Calu3 (cell line): ENCODE measurements at regions not wholly inside any gene's neighbourhood (a gene's known extent, or its start where the extent isn't known, plus 50 kb on each side); places are given as distances from the start of the nearest gene placed in this dataset.

Experiments
- BruUV-seq: library from RNA; stranded (reverse); fragments of 400-500 nt; replicated peaks from 2 replicates; lab custom pipeline; 2021; lab: Mats Ljungman, UMichigan
- CTCF ChIA-PET: fragments of 300-600 bp; sonication (Branson Sonifier 250); formaldehyde crosslinking; loops from one replicate; lab custom pipeline; 2022; ENCODE audit warnings: antibody characterized with exemption; lab: Charles Lee
- DNase-seq: peaks from one replicate; pipeline ENCODE4 v3.0.0; 2022
- H3K27ac Mint-ChIP-seq: one replicate; pipeline ENCODE4 v1.8.0; 2022; ENCODE audit warnings: mixed read lengths; ENCODE audit not compliant: unreplicated experiment
- H3K27me3 Mint-ChIP-seq: one replicate; pipeline ENCODE4 v1.8.0; 2022; ENCODE audit warnings: mixed read lengths; ENCODE audit not compliant: unreplicated experiment
- H3K36me3 Mint-ChIP-seq: one replicate; pipeline ENCODE4 v1.8.0; 2022; ENCODE audit warnings: mild to moderate bottlenecking, moderate library complexity, mixed read lengths; ENCODE audit not compliant: insufficient read depth, unreplicated experiment
- H3K4me1 Mint-ChIP-seq: one replicate; pipeline ENCODE4 v1.8.0; 2022; ENCODE audit warnings: mild to moderate bottlenecking, low read depth, mixed read lengths; ENCODE audit not compliant: unreplicated experiment
- H3K4me3 Mint-ChIP-seq: one replicate; pipeline ENCODE4 v1.8.0; 2022; ENCODE audit warnings: mild to moderate bottlenecking, low read depth, moderate library complexity, mixed read lengths; ENCODE audit not compliant: unreplicated experiment
- H3K9me3 Mint-ChIP-seq: one replicate; pipeline ENCODE4 v1.8.0; 2022; ENCODE audit warnings: low read depth, mixed read lengths; ENCODE audit not compliant: unreplicated experiment
- intact Hi-C: fragments of 100-400 bp; cut with micrococcal nuclease; formaldehyde crosslinking; loops from one replicate; pipeline ENCODE4 v1.10.0; 2022; ENCODE audit not compliant: unreplicated experiment
- TF ChIP-seq, protein P1 (sequence below): fragments of 200-600 bp; IDR thresholded peaks from one replicate; pipeline ENCODE4 v1.8.0; 2022; ENCODE audit warnings: antibody characterized with exemption; ENCODE audit not compliant: unreplicated experiment

- no peaks in the 10 kb centered on the region for H3K4me1 Mint-ChIP-seq
- H3K27ac Mint-ChIP-seq, result no peak overlapping the region
- no TSS peak for BruUV-seq
Observed at GRCh38 chr2:2839782-2840531, 508.9 kb upstream of the MYT1L start.

DNA sequence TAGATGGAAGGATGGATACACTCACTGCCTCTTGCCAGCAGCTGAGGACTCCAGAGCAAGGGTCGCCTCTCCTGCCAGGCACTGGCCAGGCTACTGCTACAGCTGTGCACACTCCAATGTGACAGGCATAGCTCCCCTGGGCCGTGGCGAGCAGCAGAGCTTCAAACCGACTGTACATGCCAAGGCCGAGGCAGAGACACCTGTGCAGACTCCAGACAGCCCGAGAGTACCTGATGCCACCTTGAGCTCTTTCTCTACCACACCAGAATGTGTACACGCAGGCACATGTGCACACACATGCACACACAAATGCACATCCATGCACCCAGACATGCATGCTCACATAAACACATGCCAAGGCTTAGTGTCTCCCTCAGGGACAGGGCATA, 508.3 kb upstream of the MYT1L start:
- H3K9me3 Mint-ChIP-seq, result peaks cover 13% of the 10 kb centered on the region
- DNase-seq, result no peak
- TF ChIP-seq, protein P1, sequence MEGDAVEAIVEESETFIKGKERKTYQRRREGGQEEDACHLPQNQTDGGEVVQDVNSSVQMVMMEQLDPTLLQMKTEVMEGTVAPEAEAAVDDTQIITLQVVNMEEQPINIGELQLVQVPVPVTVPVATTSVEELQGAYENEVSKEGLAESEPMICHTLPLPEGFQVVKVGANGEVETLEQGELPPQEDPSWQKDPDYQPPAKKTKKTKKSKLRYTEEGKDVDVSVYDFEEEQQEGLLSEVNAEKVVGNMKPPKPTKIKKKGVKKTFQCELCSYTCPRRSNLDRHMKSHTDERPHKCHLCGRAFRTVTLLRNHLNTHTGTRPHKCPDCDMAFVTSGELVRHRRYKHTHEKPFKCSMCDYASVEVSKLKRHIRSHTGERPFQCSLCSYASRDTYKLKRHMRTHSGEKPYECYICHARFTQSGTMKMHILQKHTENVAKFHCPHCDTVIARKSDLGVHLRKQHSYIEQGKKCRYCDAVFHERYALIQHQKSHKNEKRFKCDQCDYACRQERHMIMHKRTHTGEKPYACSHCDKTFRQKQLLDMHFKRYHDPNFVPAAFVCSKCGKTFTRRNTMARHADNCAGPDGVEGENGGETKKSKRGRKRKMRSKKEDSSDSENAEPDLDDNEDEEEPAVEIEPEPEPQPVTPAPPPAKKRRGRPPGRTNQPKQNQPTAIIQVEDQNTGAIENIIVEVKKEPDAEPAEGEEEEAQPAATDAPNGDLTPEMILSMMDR, result no peak
- CTCF ChIA-PET, result no interaction called here
- BruUV-seq, result no TSS peak
- H3K36me3 Mint-ChIP-seq, result no peaks in the 10 kb centered on the region
- H3K27ac Mint-ChIP-seq, result no peak overlapping the region
- intact Hi-C loops, result no loop called here
- no peaks in the 10 kb centered on the region for H3K27me3 Mint-ChIP-seq
- no peaks in the 10 kb centered on the region for H3K4me1 Mint-ChIP-seq
- no peak overlapping the region for H3K4me3 Mint-ChIP-seq

More at GRCh38 chr2:2839782-2840531, 508.9 kb upstream of the MYT1L start:
- Mint-ChIP-seq H3K27me3 (no peaks in the 10 kb centered on the region), H3K4me3 (no peak overlapping the region), H3K36me3 (no peaks in the 10 kb centered on the region), H3K9me3 (peaks cover 13% of the 10 kb centered on the region)
- DNase-seq, result no peak
- CTCF ChIA-PET, result no interaction called here
- TF ChIP-seq, protein P1, result no peak
- intact Hi-C loops, result no loop called here

DNA sequence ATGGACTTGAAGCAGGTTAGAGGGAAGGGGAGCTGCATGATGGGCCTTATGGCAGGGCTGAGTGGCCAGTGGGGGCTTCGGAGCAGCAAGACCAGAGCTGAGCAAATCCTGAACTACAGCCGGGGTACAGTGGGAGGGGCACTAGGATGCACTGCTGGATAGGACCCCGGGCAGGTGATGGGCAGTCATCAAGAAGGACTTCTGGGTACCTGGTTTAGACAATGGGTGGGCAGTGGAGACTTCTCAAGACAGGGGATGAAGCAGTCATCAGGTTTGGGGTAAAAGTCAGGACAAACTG, 507.4 kb upstream of the MYT1L start:
- no peak overlapping the region for H3K4me3 Mint-ChIP-seq
- TF ChIP-seq, protein P1, result no peak
- intact Hi-C loops, result no loop called here
- H3K36me3 Mint-ChIP-seq, result no peaks in the 10 kb centered on the region
- H3K4me1 Mint-ChIP-seq, result no peaks in the 10 kb centered on the region
- H3K9me3 Mint-ChIP-seq, result peaks cover 11% of the 10 kb centered on the region
- CTCF ChIA-PET, result no interaction called here
- BruUV-seq, result no TSS peak
- DNase-seq, result no peak
- H3K27ac Mint-ChIP-seq, result no peak overlapping the region
- no peaks in the 10 kb centered on the region for H3K27me3 Mint-ChIP-seq

DNA sequence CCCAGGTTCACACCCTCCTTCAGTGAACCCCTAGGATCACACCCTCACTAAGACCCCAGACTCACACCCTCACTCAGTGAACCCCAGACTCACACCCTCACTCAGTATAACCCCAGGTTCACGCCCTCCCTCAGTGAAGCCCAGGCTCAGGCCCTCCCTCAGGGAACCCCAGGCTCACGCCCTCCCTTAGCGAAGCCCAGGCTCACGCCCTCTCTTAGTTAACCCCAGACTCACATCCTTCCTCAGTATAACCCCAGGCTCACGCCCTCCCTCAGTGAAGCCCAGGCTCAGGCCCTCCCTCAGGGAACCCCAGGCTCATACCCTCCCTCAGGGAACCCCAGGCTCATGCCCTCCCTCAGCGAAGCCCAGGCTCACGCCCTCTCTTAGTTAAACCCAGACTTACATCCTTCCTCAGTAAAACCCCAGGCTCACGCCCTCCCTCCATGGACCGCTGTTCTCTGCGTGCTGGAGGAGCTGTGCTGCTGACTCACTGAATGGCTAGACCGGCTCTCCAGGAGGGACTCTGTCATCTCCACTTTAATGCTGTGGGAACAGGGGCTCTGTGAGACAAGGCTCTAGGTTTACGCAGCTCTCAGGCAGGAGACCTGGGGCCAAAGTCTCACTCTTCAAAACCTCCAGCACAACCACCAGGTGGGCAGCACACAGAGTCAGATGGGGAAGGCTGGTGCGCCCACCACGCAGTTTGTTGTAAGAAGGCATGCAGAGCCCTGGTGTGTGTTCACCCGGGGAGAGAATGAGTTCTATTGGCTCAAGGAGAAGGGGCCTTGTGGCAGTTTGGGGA, 506.9 kb upstream of the MYT1L start:
- intact Hi-C loops, result no loop called here

More for the DNA sequence above, 506.9 kb upstream of the MYT1L start:
- H3K27me3 Mint-ChIP-seq, result no peaks in the 10 kb centered on the region
- H3K27ac Mint-ChIP-seq, result no peak overlapping the region
- H3K4me1 Mint-ChIP-seq, result no peaks in the 10 kb centered on the region
- CTCF ChIA-PET, result no interaction called here
- BruUV-seq, result no TSS peak
- H3K4me3 Mint-ChIP-seq, result no peak overlapping the region
- DNase-seq, result no peak
- peaks cover 11% of the 10 kb centered on the region for H3K9me3 Mint-ChIP-seq
- TF ChIP-seq, protein P1, result no peak
- no peaks in the 10 kb centered on the region for H3K36me3 Mint-ChIP-seq
